HG02588 (cell line): ENCODE measurements at regions not wholly inside any gene's neighbourhood (a gene's known extent, or its start where the extent isn't known, plus 50 kb on each side); places are given as distances from the start of the nearest gene placed in this dataset.

Experiments
- ATAC-seq: cut with Tn5 transposase; IDR thresholded peaks from one replicate; pipeline ENCODE4 v1.9.1; 2021; ENCODE audit warnings: mild to moderate bottlenecking, moderate library complexity; ENCODE audit not compliant: unreplicated experiment

DNA sequence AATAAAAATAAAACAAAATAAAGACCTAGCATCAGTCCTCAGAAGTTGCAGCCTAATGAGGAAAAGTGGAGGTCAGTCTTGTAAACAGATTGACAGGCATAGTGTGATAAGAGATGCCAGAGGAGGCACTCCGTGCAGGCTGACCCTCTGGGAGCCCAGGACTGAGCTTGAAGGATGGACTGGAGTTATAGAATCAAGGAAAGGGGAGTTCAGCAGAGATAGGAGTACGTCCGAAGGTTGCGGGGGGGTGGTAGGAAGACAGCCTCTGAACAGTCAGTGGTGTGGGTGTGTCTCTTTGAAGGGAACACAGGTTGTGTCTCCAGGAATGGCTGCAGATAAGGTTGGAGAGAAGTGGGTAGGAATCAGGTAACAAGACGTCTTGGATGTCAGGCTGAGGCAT is 126.1 kb upstream of the CPEB4 start:
- no peak for ATAC-seq

GRCh38 chr5:173762930-173763329 is 125.2 kb upstream of the CPEB4 start:
- ATAC-seq: no peak

GRCh38 chr5:173763410-173763809 is 124.7 kb upstream of the CPEB4 start:
- ATAC-seq: no peak

DNA sequence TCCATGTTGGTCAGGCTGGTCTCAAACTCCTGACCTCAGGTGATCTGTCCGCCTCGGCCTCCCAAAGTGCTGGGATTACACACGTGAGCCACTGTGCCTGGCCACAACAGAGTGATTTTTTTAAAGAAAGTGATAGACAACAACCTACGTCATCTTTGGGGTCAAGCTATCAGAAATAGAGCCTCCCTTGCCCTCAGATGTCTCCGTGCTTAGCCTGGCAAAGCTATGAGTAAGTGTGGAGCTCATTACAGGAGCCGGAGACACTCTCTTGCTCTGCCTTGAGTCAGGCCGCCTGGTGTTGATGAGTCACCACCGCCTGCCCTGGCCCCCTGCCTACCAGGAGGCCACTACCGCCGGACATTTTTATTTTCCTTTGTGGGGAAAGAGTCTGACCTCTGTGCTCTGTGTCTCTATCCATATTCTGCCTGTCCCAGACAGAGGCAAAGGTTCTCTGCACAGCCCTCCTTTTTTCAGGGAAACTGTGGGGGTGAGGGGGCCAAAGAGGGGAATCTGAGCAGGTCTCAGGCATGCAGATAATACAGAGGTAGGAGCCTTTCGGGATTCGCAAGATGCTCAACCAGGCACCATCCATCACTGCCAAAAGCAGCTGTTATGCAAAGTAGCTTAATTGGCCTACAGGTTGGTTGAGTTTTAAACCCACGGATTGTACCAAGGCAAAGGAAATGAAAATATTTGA is 123.7 kb upstream of the CPEB4 start:
- ATAC-seq: no peak

DNA sequence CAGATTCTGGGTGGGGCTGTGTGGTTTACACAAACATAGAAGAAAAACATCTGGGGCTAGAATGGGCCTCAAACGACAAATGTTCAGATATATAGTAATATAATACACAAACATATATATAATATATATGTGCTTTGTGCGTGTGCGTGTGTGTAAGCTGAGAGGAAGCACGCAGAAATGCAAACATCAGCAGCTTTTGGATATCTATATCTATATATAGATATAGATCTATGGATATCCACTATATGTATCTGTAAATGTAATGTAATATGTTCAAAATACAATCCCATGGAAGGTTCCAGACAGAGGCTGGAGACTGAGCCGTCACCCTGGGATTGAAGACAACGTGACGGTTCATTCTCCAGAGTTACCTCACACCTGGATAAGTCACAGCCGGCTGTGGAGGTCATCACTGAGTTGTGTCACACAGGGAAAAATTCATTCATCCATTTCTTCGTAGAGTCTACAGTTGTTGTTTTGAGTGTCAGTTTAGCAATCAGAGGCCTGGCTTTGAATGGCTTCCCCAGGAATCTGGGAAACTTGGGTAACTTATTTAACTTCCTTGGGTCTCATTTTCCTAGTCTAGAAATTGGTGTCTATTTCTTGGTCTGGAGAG is 123.0 kb upstream of the CPEB4 start:
- no peak for ATAC-seq

DNA sequence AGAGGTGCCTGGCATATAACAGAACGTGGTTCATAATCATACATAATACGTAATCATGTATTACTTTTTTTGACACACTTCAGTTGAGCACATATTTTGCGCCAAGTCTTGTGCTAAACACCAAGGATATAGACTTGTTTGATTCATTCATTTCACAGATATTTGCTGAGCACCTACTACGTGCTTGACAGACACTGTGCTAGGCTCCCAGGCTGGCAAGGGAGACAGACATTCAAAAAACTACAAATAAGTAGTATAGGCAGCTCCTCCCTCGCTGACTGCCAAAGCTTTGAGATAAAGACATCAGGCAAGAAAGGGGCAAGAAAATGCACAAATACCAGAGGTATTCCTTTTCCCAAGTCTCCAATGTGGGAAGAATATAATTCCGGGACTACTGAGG is 122.5 kb upstream of the CPEB4 start:
- no peak for ATAC-seq

DNA sequence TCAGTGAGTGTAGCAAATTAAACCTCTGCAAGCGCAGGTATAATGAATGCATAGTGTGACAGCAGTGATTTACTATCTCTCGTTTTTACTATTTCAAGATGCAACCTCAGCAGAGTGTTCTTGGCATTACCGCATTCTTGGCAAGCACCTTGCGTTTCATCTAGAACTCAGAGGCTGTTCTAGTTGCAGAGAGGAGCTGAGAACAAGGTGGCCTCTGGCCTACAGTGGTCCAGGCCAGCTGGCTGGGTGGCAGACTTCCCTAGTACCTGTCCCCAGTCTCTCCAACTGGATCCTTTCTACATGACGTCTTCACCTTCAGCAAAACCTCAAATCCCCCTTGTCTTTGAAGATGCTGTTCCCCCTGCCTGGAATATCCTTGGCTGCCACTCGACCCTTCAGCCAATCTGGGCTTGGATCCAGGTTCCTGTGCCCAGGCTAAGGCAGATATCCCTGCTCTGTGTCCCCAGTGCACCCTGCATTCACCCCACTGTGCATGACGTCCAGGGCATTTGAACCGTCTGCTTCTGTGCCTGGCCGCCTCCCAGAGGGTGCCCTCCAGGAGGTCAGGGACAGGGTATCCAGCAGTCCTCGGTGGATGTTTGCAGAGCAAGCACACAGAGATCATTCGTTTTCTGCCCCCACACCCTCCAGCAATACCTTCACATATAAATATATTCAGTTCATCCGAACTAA is 120.4 kb upstream of the CPEB4 start:
- ATAC-seq: no peak

DNA sequence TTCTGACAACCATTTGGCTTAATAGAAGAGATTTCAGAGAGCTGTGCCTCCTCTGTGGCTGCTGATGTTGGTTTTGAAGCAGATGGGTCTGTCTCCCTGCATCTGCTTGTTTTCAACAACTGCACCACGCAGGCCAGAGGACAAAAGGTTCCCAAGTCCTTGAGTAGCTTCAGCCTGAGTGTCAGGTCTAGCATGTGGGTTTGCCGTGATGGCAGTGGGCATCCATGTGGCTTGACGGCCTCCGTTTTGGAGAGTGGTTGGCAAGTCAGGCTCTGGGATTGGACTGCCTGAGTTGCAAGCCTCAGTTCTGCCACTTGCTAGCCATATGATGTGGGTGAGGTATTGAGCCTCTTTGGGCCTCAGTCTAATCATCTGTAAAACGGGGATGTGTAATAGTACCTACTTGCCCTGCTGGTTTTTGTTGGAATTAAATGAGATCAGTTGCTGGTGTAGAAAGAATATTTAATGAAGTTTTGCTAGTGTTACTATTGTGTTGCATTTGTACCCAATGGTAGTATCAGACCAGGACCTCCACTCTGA is 119.8 kb upstream of the CPEB4 start:
- no peak for ATAC-seq

- no peak for ATAC-seq
These were observed 119.3 kb upstream of the CPEB4 start for GRCh38 chr5:173768891-173769290.

DNA sequence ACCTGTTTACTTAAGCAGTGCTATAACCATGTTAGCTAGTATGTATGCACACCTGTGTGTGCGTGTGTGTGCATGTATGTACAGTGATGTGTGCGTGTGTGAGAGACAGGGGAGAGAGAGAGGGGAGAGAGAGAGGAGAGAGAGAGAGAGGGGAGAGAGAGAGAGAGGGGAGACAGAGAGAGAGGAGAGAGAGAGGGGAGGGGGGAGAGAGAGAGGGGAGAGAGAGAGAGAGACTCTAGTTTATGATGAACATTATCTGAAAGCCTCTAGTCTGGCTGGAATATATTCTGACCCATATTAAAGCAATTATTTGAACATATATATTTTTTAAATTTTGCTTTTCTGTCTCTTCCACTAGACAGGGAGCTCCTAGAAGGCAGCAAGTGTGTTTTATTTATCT is 117.5 kb upstream of the CPEB4 start:
- no peak for ATAC-seq

DNA sequence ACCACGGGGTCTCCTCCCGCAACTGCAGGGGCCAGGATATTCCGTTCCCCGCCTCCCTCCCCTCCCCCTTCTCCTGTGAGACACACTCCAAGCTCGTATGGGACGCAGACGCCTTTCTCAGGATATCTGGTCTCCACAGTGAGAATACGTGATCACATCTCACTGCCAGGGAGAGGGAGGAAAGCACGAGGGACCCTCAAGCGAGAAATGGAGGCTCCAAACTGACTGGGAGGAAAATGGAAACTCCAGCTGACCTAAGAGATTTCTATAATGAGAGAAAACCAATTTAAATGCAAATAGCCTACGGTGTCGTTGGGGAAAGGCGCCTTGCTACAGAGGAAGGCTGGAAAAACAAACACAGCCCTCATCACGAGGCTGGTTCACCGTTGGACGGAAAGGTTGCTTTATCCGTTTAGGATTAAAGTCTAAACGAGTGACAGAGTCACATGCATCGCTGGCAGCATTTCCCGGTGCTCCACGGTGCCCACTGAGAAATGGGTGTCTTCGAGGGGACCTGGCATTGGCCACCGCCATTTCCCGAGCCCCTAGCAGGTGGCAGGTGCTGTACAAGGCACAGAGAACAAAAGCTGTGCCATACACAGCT is 116.9 kb upstream of the CPEB4 start:
- no peak for ATAC-seq

GRCh38 chr5:173771725-173772383 is 116.3 kb upstream of the CPEB4 start:
- no peak for ATAC-seq

DNA sequence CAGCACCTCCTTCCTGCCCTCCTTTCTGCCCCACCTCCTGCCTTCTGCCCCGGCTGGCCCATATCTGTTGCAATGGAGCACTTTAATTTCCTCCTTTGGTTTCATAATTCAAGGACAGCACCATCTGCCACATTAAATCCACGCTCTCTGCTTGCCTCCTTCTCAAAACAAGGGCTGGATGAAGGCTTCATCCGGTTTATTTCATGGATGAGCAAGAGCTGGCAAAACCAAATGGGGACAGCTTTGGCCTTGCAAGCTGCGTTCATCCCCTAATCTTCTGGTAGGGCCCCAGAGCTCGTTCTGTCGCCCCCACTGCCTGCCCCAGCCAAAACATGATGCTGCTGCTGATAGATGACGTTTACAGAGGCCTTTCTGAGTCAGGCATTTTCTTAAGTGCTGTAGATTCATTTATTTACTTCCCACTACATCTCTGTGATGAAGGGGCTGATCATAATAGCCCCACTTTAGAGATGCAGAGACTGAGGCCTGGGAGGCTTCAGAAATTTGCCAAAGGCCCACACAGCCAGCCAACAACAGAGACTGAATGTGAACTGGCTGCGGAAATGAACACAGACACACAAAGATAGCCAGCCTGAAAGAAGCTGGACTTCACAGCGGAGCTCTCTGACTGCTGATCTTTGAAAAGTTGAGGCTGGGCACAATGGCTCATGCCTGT is 115.6 kb upstream of the CPEB4 start:
- ATAC-seq: no peak

GRCh38 chr5:173774271-173774761 is 113.8 kb upstream of the CPEB4 start:
- ATAC-seq: no peak

DNA sequence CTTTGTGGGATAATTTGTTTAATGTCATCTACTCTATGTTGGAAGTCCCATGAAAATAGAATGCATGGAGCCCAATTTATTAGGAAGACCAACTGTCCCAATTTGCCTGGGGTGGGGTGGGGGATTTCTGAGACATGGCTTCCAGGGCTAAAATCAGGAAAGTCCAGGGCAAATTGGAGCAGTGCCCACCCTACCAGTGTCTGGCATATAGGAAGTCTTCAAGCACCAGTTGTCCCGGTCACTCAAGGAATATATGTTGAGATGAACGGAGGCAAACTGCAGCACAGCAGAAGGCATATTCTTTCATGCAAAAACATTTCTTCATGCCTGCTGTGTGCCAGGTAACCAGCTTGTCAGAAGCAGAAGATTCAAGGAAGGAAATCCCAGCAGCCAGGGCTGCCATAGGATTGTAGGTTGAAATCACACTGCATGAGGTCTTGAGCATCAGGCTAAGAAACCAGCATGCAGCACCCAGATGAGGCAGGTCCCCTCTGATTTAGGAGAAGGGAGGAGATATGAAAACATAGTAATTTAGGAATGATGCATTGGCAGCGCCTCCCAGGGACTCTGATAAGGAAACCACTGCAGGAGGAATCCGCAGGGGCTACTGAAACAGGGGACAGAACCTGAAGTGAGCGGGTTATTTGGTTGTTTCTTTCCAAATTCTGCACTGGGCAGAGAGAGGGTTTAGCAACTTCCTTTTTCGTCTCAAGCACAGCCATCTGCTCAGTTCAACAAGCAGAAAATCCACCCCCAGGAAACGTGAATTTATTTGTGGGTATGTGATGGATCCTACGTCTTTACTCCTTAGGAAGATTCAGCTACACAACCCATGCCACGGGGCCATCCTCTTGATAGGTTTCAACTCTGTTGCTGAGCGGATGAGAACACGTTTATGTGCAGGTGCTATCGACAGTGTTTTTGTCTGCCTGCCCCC is 112.6 kb upstream of the CPEB4 start:
- ATAC-seq: no peak

- no peak for ATAC-seq
These were observed 111.0 kb upstream of the CPEB4 start for GRCh38 chr5:173777149-173777548.

DNA sequence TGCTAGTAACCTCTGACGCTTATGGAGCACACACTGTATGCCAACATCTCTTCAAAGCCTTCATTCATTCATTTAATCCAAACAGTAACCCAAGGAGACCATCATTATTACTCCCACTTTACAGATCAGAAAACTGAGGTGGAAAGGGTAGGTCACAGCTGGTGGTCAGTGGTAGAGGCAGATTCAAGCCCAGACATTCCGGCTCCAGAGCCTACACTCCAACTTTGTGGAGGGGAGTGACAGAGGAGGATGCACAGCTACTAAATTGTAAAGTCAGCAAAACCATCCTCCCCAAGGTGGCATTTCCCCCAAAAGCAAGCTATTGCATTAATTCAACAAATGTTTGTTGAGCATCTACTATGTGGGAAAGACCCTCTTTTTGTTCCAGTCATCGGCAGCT is 110.5 kb upstream of the CPEB4 start:
- ATAC-seq: no peak

GRCh38 chr5:173778152-173778782 is 109.9 kb upstream of the CPEB4 start:
- ATAC-seq: no peak

DNA sequence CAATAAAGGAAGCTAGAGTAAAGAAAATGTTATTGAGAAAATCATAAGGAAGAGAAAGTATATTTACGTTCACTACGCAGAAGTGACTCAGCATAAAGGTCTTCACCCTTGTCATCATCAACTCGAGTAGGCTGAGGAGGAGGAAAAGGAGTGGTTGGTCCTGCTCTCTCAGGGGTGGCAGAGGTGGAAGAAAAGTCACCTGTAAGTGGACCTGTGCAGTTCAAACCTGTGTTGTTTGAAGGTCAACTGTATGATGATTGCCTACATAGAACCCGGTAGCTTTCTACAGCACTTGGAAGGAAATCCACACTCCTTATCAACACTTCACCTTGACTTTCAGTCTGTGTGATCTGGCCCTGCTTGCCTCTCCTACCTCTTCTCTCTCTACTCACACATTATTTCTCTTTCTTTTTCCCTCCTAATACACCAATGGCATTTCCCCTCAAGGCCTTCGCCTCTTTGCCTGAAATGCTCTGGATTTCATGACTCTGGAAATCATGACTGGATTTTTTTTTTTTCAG is 109.3 kb upstream of the CPEB4 start:
- ATAC-seq: no peak
